IMR-90 (cell line): ENCODE measurements at regions not wholly inside any gene's neighbourhood (a gene's known extent, or its start where the extent isn't known, plus 50 kb on each side); places are given as distances from the start of the nearest gene placed in this dataset.

Source experiments
- CHD1 ChIP-seq: IDR thresholded peaks from 2 replicates; pipeline ENCODE4 v1.6.1; 2012; ENCODE audit warnings: low read depth, low read length, improper control_type of control experiment
- CTCF ChIP-seq: conservative IDR thresholded peaks from 2 replicates; pipeline ENCODE4 v1.5.1; 2012; ENCODE audit warnings: mild to moderate bottlenecking, low read depth, low read length, improper control_type of control experiment
- ELK1 ChIP-seq: fragments of 150-350 bp; IDR thresholded peaks from 2 replicates; pipeline ENCODE4 v1.6.1; 2016; ENCODE audit warnings: low read depth, mild to moderate bottlenecking, low read length, moderate library complexity, borderline replicate concordance
- MAFK ChIP-seq: IDR thresholded peaks from 2 replicates; pipeline ENCODE4 v1.6.1; 2012; ENCODE audit warnings: low read depth, low read length, improper control_type of control experiment
- NFE2L2 ChIP-seq: fragments of 150-350 bp; IDR thresholded peaks from 2 replicates; pipeline ENCODE4 v1.6.1; 2016; ENCODE audit warnings: low read depth, mild to moderate bottlenecking, low read length
- RAD21 ChIP-seq: IDR thresholded peaks from 2 replicates; pipeline ENCODE4 v1.6.1; 2012; ENCODE audit warnings: low read length, improper control_type of control experiment

GRCh38 chr12:38589306-38589632 lies 272.7 kb downstream of the ALG10B start:
- TF ChIP-seq NFE2L2 (no peak), CTCF (no peak), RAD21 (no peak), CHD1 (no peak), MAFK (no peak), ELK1 (no peak)
